ENCODE measurements at regions not wholly inside any gene's neighbourhood (a gene's known extent, or its start where the extent isn't known, plus 50 kb on each side); places are given as distances from the start of the nearest gene placed in this dataset.

DNA sequence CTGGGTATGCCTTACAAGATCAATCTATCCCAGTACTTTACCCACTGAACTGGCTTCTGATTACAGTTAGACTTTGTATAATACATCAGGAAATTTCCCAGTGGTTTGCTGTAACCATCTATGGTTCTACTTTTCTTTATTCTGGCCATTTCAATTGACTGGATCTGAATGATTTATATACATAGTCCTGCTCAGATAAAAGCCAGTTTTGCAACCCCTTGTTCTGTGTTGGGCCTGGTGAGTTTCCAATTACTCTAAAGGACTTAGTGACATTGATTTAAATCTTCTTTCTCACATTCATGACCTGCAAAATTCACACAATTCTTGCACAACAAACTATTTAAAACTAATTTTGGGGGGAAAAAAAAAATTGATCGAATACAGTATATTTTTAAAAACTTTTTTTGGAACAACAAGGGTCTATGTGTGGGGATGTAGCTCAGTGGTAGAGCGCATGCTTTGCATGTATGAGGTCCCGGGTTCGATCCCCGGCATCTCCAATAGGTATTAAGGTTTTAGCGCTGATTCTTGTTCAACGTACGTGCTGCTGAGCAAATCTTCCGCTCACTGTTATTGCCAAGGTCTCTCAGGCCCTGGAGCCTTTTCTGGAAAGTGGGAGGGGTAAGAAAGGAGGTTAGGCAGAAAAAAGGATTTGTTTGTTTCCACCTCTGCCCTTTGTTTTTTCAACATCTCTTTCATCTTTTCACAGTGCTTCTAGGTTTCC, 117.5 kb downstream of the GPX5 start:
- TF ChIP-seq, protein P1, sequence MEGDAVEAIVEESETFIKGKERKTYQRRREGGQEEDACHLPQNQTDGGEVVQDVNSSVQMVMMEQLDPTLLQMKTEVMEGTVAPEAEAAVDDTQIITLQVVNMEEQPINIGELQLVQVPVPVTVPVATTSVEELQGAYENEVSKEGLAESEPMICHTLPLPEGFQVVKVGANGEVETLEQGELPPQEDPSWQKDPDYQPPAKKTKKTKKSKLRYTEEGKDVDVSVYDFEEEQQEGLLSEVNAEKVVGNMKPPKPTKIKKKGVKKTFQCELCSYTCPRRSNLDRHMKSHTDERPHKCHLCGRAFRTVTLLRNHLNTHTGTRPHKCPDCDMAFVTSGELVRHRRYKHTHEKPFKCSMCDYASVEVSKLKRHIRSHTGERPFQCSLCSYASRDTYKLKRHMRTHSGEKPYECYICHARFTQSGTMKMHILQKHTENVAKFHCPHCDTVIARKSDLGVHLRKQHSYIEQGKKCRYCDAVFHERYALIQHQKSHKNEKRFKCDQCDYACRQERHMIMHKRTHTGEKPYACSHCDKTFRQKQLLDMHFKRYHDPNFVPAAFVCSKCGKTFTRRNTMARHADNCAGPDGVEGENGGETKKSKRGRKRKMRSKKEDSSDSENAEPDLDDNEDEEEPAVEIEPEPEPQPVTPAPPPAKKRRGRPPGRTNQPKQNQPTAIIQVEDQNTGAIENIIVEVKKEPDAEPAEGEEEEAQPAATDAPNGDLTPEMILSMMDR (IDR thresholded peaks at IDR 0.05; ENCODE audit: control insufficient read depth, insufficient read depth, low read depth, low read length, missing control alignments): no peak
- no peak for DNase-seq (ENCODE audit: low read depth)

GRCh38 chr6:28646650-28647049, 121.0 kb downstream of the GPX5 start:
- DNase-seq (ENCODE audit: low read depth): no peak
- H3K4me3 ChIP-seq (ENCODE audit: control insufficient read depth, low read depth, low read length): no peak overlapping the region
- TF ChIP-seq, protein P1 (IDR thresholded peaks at IDR 0.05; ENCODE audit: control insufficient read depth, insufficient read depth, low read depth, low read length, missing control alignments): no peak

More for the DNA sequence above, 117.5 kb downstream of the GPX5 start:
- no peak overlapping the region for H3K4me3 ChIP-seq (ENCODE audit: control insufficient read depth, low read depth, low read length)

DNA sequence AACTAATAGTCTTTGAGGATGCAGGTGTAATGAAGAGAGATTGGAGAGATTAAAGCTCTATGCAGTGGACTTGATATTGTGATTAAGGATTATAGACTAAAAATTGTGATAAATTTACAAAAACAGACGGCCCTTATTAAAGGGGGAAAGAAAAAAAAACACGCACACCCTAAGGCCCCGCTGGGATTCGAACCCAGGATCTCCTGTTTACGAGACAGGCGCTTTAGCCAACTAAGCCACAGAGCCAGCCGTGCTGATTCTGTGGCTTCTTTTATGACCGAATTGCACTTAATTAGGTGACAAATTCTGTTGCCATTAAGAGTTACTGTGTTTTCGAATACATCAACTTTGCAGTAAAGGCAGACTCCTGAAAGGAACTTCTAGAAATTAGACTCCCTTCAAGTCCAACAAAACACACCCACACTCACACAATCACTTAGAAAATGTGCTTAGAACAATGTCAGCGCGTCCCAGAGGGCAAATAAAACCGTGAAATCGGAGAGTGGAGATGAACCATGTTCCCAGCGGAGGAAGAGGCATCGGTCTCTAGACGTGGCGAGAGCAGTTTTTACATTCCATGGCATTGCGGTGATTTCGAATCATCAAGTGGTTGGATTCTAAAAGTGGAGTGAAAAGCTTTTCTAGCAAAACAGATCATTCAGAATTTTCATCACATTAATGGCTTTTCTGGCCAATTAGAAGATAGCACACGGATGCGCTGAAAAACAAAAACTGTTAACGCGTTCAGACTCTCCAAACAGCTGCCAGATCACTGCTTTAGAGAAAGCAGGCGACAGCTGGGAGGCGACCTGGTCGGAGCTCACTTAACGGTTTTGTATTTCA, 122.6 kb downstream of the GPX5 start:
- DNase-seq (ENCODE audit: low read depth): peak; percentile 24
- peak overlapping the region; percentile 58 for H3K4me3 ChIP-seq (ENCODE audit: control insufficient read depth, low read depth, low read length)
- TF ChIP-seq, protein P1 (IDR thresholded peaks at IDR 0.05; ENCODE audit: control insufficient read depth, insufficient read depth, low read depth, low read length, missing control alignments): no peak

GRCh38 chr6:28648878-28649375, 123.2 kb downstream of the GPX5 start:
- DNase-seq (ENCODE audit: low read depth): no peak
- H3K4me3 ChIP-seq (ENCODE audit: control insufficient read depth, low read depth, low read length): peak overlapping the region; percentile 58
- TF ChIP-seq, protein P1 (IDR thresholded peaks at IDR 0.05; ENCODE audit: control insufficient read depth, insufficient read depth, low read depth, low read length, missing control alignments): no peak

GRCh38 chr6:28651161-28651560, 125.5 kb downstream of the GPX5 start:
- no peak for DNase-seq (ENCODE audit: low read depth)
- TF ChIP-seq, protein P1 (IDR thresholded peaks at IDR 0.05; ENCODE audit: control insufficient read depth, insufficient read depth, low read depth, low read length, missing control alignments): no peak
- H3K4me3 ChIP-seq (ENCODE audit: control insufficient read depth, low read depth, low read length): no peak overlapping the region

GRCh38 chr6:28653876-28654275, 128.2 kb downstream of the GPX5 start:
- no peak for DNase-seq (ENCODE audit: low read depth)
- TF ChIP-seq, protein P1 (IDR thresholded peaks at IDR 0.05; ENCODE audit: control insufficient read depth, insufficient read depth, low read depth, low read length, missing control alignments): no peak

More at GRCh38 chr6:28653876-28654275, 128.2 kb downstream of the GPX5 start:
- no peak overlapping the region for H3K4me3 ChIP-seq (ENCODE audit: control insufficient read depth, low read depth, low read length)
